ENCODE measurements at regions not wholly inside any gene's neighbourhood (a gene's known extent, or its start where the extent isn't known, plus 50 kb on each side); places are given as distances from the start of the nearest gene placed in this dataset.

GRCh38 chr20:57907131-57908000, 197.6 kb upstream of the PMEPA1 start:
- no peak for TF ChIP-seq TAF1 (IDR thresholded peaks at IDR 0.05; ENCODE audit: borderline replicate concordance, insufficient read depth, low read length)
- TF ChIP-seq POLR2AphosphoS5 (IDR thresholded peaks at IDR 0.05; ENCODE audit: low read depth, low read length): no peak
- TF ChIP-seq, protein P1, sequence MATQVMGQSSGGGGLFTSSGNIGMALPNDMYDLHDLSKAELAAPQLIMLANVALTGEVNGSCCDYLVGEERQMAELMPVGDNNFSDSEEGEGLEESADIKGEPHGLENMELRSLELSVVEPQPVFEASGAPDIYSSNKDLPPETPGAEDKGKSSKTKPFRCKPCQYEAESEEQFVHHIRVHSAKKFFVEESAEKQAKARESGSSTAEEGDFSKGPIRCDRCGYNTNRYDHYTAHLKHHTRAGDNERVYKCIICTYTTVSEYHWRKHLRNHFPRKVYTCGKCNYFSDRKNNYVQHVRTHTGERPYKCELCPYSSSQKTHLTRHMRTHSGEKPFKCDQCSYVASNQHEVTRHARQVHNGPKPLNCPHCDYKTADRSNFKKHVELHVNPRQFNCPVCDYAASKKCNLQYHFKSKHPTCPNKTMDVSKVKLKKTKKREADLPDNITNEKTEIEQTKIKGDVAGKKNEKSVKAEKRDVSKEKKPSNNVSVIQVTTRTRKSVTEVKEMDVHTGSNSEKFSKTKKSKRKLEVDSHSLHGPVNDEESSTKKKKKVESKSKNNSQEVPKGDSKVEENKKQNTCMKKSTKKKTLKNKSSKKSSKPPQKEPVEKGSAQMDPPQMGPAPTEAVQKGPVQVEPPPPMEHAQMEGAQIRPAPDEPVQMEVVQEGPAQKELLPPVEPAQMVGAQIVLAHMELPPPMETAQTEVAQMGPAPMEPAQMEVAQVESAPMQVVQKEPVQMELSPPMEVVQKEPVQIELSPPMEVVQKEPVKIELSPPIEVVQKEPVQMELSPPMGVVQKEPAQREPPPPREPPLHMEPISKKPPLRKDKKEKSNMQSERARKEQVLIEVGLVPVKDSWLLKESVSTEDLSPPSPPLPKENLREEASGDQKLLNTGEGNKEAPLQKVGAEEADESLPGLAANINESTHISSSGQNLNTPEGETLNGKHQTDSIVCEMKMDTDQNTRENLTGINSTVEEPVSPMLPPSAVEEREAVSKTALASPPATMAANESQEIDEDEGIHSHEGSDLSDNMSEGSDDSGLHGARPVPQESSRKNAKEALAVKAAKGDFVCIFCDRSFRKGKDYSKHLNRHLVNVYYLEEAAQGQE (IDR thresholded peaks at IDR 0.05; ENCODE audit: insufficient read depth in 1 of 2, low read depth in 2 of 2, low read length in 2 of 2): no peak
- no peak for TF ChIP-seq FOXP2 (optimal IDR thresholded peaks at IDR 0.05; ENCODE audit: borderline replicate concordance, extremely low read depth, extremely low read length, insufficient read depth)
- no peak for TF ChIP-seq SIN3A (IDR thresholded peaks at IDR 0.05; ENCODE audit: borderline replicate concordance, insufficient read depth, low read length)
